NCI-H524 (cell line): ENCODE measurements at regions not wholly inside any gene's neighbourhood (a gene's known extent, or its start where the extent isn't known, plus 50 kb on each side); places are given as distances from the start of the nearest gene placed in this dataset.

Experiments
- DNase-seq, 2 experiments: peaks; one replicate each; lab custom pipeline; 2025; lab: John Stamatoyannopoulos, UW

GRCh38 chr12:93043192-93043876, 114.2 kb upstream of the EEA1 start:
- no peak for DNase-seq

- no peak for DNase-seq
Observed at GRCh38 chr12:93043877-93044209, 114.7 kb upstream of the EEA1 start.

- no peak for DNase-seq
Observed at GRCh38 chr12:93047118-93047517, 118.0 kb upstream of the EEA1 start.

- no peak for DNase-seq
Observed at GRCh38 chr12:93048656-93049055, 119.6 kb upstream of the EEA1 start.

- peak; percentile 28 to 56 for DNase-seq
Observed at GRCh38 chr12:93050026-93050747, 121.1 kb upstream of the EEA1 start.

- DNase-seq = no peak
Observed at GRCh38 chr12:93050748-93051081, 121.6 kb upstream of the EEA1 start.

GRCh38 chr12:93054021-93054420, 124.9 kb upstream of the EEA1 start:
- DNase-seq = no peak

GRCh38 chr12:93055221-93055620, 126.1 kb upstream of the EEA1 start:
- DNase-seq = no peak

- no peak for DNase-seq
Observed at GRCh38 chr12:93056971-93057535, 128.0 kb upstream of the EEA1 start.

GRCh38 chr12:93058280-93058679, 129.2 kb upstream of the EEA1 start:
- no peak for DNase-seq

- DNase-seq = no peak
Observed at GRCh38 chr12:93059288-93059687, 130.2 kb upstream of the EEA1 start.

GRCh38 chr12:93059925-93060665, 131.0 kb upstream of the EEA1 start:
- no peak for DNase-seq

GRCh38 chr12:93060666-93061472, 131.8 kb upstream of the EEA1 start:
- DNase-seq = peak; percentile 33 to 59

GRCh38 chr12:93061473-93062419, 132.7 kb upstream of the EEA1 start:
- peak; percentile 76 to 91 for DNase-seq

- no peak for DNase-seq
Observed at GRCh38 chr12:93065896-93066295, 136.8 kb upstream of the EEA1 start.

- no peak for DNase-seq
Observed at GRCh38 chr12:93072340-93072739, 143.2 kb upstream of the EEA1 start.

- DNase-seq = no peak
Observed at GRCh38 chr12:93073324-93073723, 144.2 kb upstream of the EEA1 start.

- no peak for DNase-seq
Observed at GRCh38 chr12:93078059-93078458, 149.0 kb upstream of the EEA1 start.

GRCh38 chr12:93078577-93078976, 149.5 kb upstream of the EEA1 start:
- no peak for DNase-seq

- no peak for DNase-seq
Observed at GRCh38 chr12:93079271-93079670, 150.2 kb upstream of the EEA1 start.

GRCh38 chr12:93079976-93080375, 150.9 kb upstream of the EEA1 start:
- no peak for DNase-seq
